Activated CD8-positive, alpha-beta memory T cell treated with anti-CD3 and anti-CD28 coated beads for 24 hours (primary cell): ENCODE measurements at regions not wholly inside any gene's neighbourhood (a gene's known extent, or its start where the extent isn't known, plus 50 kb on each side); places are given as distances from the start of the nearest gene placed in this dataset.

Source experiments
- DNase-seq: peaks from one replicate; pipeline ENCODE4 v3.0.0-alpha.2; 2020

DNA sequence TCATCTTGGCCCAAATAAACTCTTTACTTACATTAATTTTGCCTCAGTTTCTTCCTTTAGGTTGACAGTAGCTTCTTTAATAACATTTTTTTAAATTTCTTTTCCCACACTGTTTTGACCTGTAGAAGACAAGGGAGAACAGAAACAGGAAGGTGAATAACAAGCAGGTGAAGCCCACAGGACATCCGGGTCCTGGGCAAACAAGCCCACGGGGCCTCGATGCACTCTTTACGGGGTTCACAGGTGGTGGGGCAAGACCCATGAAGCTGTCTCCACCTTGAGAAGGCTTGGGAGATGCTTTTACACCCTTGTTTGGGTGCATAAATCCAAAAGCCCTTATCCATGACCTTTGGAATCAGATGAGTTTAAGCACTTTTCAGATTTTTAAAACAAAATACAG lies 301.0 kb upstream of the MGAT5 start:
- no peak for DNase-seq

- DNase-seq = no peak
Measured at GRCh38 chr2:133953524-133953923, 300.3 kb upstream of the MGAT5 start.

GRCh38 chr2:133954636-133955035 lies 299.2 kb upstream of the MGAT5 start:
- no peak for DNase-seq

GRCh38 chr2:133955169-133955568 lies 298.7 kb upstream of the MGAT5 start:
- DNase-seq = no peak

- DNase-seq = no peak
Measured at GRCh38 chr2:133956434-133956935, 297.4 kb upstream of the MGAT5 start.

- DNase-seq = no peak
Measured at GRCh38 chr2:133957724-133958480, 296.0 kb upstream of the MGAT5 start.

DNA sequence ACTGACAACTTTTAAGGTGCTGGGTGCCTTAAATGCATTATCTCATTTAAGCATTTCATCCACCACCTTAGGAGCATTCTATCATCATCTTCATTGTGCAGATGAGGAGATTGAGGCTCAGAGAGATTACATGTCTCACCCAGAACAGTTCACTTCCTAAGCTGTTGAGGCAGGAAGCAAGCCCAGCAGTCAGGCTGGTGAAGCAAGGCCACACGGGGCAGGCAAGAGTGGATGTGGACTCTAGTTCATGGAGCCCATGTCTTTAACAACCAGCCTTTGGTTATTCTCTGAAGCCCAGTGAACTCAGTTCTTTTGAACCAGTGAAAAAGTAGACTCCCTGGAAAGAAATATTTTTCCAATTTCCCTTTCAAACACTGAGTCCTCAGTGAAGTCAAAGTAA lies 294.8 kb upstream of the MGAT5 start:
- DNase-seq = no peak

DNA sequence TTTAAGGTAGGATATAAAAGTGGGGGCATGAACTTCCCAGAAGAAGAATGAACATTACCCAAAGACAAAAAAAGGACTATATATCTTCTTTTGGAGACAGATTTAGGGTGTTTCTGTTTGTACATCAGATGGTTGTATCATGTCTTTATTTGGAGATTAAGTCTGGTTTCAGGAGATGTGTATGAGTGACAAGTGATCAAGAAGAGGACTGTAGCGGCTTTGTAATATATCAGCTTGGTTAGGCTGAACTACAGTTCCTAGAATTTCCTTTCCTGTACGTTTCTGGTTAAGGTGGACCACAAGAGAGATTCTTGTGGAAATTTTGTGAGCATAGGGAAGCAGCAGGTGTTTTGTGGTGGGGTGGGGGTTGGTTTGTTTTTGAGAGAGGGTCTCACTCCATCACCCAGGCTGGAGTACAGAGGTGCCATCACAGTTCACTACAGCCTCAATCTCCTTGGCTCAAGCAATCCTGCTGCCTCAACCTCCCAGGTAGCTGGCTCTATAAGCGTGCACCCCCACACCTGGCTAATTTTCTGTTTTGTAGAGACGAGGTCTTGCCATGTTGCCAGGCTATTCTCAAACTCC lies 287.1 kb upstream of the MGAT5 start:
- no peak for DNase-seq

DNA sequence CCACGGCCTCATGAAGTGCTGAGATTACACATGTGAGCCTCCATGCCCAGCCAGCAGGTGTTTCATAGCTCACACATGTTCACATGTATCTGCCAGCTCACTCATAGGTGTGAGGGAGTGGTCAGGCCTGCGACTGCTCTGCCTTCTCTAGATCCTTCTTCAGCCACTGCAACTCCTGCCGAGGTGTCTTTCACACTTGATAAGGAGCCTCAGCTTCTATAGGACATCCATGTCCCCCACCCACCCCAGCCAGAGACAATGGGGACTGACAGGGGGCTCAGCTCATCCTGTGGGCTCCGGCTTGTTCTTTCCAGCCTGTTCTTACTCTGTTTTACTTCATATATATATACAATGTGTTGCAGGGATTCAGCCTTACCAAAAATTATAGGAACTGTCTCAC lies 286.5 kb upstream of the MGAT5 start:
- no peak for DNase-seq

GRCh38 chr2:133968446-133968845 lies 285.4 kb upstream of the MGAT5 start:
- DNase-seq = no peak

GRCh38 chr2:133970641-133971040 lies 283.2 kb upstream of the MGAT5 start:
- DNase-seq = no peak

DNA sequence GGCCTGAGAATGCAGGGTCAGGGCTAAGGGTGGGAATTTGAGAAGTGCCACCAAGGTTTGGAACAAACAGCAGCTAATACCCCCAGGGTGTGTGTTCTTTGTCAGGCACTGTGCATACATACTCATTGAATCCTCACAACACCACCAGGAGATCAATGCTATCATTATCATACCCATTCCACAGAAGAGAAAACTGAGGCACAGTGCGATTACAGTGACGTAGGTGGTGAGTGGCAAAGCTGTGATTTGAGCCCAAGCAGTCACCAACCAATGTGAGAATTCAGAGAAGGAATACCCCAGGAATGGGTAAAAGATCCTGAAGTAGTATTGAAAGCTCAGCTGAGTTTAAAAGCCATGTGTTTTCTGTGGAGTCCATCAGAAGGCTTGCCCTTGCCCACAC lies 281.6 kb upstream of the MGAT5 start:
- no peak for DNase-seq

DNA sequence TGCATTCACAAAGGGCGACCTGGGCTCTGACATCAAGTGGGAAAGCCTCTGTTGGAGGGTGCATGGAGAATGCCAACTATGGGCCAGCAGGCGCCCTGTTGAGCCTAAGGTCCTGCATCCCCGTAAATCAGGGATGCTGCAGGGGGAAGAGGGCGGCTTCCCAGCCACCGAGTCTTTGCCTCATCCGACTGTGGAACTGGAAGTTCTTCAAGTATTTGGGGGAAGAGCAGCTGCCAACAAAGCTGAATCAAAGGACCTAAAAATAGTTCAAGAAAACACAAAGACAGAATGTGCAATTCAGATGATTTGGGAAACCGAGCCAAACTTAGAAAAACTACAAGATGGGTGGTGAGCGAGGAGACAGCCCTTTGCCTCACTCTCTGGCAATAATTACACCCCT lies 281.1 kb upstream of the MGAT5 start:
- DNase-seq = no peak

GRCh38 chr2:133974353-133974752 lies 279.5 kb upstream of the MGAT5 start:
- no peak for DNase-seq

DNA sequence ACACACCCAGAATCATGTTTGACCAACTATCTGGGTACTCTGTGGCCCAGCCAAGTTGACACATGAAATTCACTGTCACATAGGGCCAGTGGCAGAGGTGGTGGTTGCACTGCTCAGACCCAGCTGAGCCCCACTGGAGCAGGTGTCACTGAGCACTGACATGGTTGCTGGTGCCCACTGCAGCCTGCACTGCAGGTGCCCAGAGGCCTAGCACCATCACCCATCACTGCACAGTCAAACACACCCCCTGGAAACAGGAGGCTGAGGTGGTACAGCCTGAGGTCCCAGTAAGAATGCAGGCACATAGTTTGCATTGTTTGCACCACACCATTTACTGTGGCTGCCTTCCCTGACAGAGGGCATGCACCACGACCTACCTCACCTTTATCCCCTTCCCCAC lies 278.7 kb upstream of the MGAT5 start:
- DNase-seq = no peak

GRCh38 chr2:133975676-133976428 lies 278.0 kb upstream of the MGAT5 start:
- DNase-seq = no peak

DNA sequence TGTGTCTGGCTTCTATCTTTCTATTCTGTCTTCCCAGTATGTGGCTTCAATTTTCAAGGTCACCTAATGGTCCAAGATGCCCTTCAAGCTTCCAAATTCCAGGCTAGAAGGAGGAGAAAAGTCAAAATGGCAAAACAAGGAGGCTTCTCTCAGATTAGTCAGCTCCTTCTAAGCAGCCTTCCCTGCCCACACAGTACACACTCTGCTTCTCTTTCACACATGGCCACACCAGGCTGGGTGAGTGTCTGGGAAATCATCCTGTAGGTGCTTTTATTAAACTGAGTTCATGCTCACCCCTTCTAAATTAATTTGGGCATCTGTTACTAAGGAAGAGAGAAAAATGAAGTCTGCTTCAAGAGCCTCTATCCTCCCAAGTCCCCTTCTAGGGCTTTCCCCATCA lies 277.2 kb upstream of the MGAT5 start:
- no peak for DNase-seq

- no peak for DNase-seq
Measured at GRCh38 chr2:133977405-133977804, 276.5 kb upstream of the MGAT5 start.

DNA sequence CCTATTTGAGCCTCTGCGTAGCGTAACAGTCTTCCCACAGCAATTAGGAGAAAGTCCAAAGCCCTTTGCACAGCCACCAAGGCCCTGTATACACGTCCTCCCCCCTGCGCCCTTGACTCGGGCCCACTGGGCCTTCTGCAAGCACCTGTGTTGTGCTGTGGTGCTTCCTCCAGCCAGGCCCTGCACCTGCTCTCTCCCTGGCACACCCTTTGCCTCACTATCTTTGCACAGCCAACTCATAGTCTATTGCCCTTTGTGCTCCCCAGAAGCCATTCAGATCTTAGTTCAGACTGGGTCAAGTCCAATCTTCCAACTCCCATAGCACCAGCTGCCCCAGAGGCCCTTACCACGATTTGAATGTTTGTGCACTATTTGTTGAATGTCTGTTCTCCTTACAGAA lies 271.6 kb upstream of the MGAT5 start:
- no peak for DNase-seq

GRCh38 chr2:133985563-133985962 lies 268.3 kb upstream of the MGAT5 start:
- DNase-seq = no peak

- DNase-seq = no peak
Measured at GRCh38 chr2:133986081-133986837, 267.6 kb upstream of the MGAT5 start.

GRCh38 chr2:133986881-133987795 lies 266.7 kb upstream of the MGAT5 start:
- DNase-seq = no peak
